ENCODE measurements at regions not wholly inside any gene's neighbourhood (a gene's known extent, or its start where the extent isn't known, plus 50 kb on each side); places are given as distances from the start of the nearest gene placed in this dataset.

DNA sequence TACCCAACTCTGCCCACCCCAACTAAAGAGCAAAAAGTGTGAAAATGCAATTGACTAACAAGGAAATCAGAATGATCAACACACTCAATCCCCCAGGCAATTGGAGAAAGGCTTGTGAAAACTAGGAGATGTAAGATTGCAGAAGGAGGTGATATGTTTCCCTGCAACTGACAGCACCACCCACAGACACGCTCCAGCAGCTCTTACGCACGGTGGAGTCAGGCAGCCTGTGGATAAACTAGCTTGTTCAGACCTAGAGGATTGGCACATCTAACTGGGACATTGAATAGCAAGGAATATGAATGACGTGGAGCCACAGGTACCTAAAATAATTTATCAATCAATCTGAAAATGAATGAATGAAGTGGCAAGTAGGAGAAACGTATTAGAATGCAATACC, 125.7 kb upstream of the MYO3A start:
- ATAC-seq = no peak
- no peaks in the 10 kb centered on the region for H3K4me1 ChIP-seq (ENCODE audit: control insufficient read depth, insufficient read depth, low read length)

DNA sequence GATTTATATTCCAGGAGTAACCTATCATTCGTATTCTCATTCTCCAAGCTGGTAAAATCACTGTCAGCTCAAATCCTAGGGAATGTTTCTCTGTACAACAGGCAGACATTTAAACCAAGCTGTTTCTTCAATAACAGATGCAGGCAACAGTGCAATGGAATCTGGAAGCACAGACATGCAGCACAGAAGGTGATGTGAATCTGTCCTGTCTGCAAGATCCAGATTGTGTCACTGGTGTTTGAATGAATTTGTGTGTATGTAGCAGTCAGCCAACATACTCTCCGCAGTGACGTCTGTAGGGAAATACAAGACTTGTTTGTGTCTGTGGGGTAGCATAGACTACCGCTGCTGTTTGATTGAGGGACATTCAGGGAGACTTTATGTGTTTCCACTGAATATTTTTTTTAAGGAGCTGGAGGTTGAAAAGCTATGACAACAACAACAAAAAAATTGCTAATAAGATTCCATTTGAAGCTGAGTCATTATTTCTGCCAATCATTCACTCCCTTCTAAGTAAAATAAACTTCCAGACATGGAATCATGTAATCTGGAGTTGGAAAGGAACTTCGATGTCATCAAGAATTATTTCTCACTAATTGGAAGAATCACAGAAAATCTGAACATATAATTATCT, 122.9 kb upstream of the MYO3A start:
- H3K4me1 ChIP-seq (ENCODE audit: control insufficient read depth, insufficient read depth, low read length) = no peaks in the 10 kb centered on the region
- H3K9me3 ChIP-seq (ENCODE audit: control insufficient read depth, insufficient read depth, low read length) = no peaks in the 10 kb centered on the region
- no peaks in the 10 kb centered on the region for H3K4me1 Mint-ChIP-seq
- intact Hi-C loops (cut with micrococcal nuclease) = no loop called here
- TF ChIP-seq, protein P1, sequence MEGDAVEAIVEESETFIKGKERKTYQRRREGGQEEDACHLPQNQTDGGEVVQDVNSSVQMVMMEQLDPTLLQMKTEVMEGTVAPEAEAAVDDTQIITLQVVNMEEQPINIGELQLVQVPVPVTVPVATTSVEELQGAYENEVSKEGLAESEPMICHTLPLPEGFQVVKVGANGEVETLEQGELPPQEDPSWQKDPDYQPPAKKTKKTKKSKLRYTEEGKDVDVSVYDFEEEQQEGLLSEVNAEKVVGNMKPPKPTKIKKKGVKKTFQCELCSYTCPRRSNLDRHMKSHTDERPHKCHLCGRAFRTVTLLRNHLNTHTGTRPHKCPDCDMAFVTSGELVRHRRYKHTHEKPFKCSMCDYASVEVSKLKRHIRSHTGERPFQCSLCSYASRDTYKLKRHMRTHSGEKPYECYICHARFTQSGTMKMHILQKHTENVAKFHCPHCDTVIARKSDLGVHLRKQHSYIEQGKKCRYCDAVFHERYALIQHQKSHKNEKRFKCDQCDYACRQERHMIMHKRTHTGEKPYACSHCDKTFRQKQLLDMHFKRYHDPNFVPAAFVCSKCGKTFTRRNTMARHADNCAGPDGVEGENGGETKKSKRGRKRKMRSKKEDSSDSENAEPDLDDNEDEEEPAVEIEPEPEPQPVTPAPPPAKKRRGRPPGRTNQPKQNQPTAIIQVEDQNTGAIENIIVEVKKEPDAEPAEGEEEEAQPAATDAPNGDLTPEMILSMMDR (IDR thresholded peaks at IDR 0.05) = no peak
- no peaks in the 10 kb centered on the region for H3K27me3 Mint-ChIP-seq (ENCODE audit: low read depth in 2 of 2)
- no peaks in the 10 kb centered on the region for H3K27me3 ChIP-seq (ENCODE audit: control insufficient read depth, insufficient read depth, low read length)
- H3K4me3 Mint-ChIP-seq = no peak overlapping the region
- H3K27ac ChIP-seq (ENCODE audit: low read length) = no peak overlapping the region
- DNase-seq (no peak), ATAC-seq (no peak)
- 88% methylated on average over 5 of the region's 5 CpGs for WGBS (ENCODE audit: insufficient coverage)
- no peaks in the 10 kb centered on the region for H3K36me3 Mint-ChIP-seq
- H3K27ac Mint-ChIP-seq = no peak overlapping the region
- peaks cover 0 to 4% of the 10 kb centered on the region in 2 donors for H3K9me3 Mint-ChIP-seq
- no peaks in the 10 kb centered on the region for H3K36me3 ChIP-seq (ENCODE audit: control insufficient read depth, insufficient read depth, low read length)
- no peak overlapping the region for H3K4me3 ChIP-seq (ENCODE audit: low read length)

More for the DNA sequence above, 125.7 kb upstream of the MYO3A start:
- intact Hi-C loops (cut with micrococcal nuclease) = no loop called here
- WGBS (ENCODE audit: insufficient coverage) = 74% methylated on average over 5 of the region's 5 CpGs
- no peak overlapping the region for H3K27ac Mint-ChIP-seq
- H3K4me1 Mint-ChIP-seq = no peaks in the 10 kb centered on the region
- H3K27me3 Mint-ChIP-seq (ENCODE audit: low read depth in 2 of 2) = no peaks in the 10 kb centered on the region
- H3K4me3 ChIP-seq (ENCODE audit: low read length) = no peak overlapping the region
- no peaks in the 10 kb centered on the region for H3K36me3 Mint-ChIP-seq
- no peak overlapping the region for H3K4me3 Mint-ChIP-seq
- no peaks in the 10 kb centered on the region for H3K9me3 ChIP-seq (ENCODE audit: control insufficient read depth, insufficient read depth, low read length)
- peaks cover 0 to 2% of the 10 kb centered on the region in 2 donors for H3K9me3 Mint-ChIP-seq
- TF ChIP-seq, protein P1 (IDR thresholded peaks at IDR 0.05) = no peak
- no peak for DNase-seq
- no peak overlapping the region for H3K27ac ChIP-seq (ENCODE audit: low read length)
- no peaks in the 10 kb centered on the region for H3K27me3 ChIP-seq (ENCODE audit: control insufficient read depth, insufficient read depth, low read length)
- H3K36me3 ChIP-seq (ENCODE audit: control insufficient read depth, insufficient read depth, low read length) = no peaks in the 10 kb centered on the region

DNA sequence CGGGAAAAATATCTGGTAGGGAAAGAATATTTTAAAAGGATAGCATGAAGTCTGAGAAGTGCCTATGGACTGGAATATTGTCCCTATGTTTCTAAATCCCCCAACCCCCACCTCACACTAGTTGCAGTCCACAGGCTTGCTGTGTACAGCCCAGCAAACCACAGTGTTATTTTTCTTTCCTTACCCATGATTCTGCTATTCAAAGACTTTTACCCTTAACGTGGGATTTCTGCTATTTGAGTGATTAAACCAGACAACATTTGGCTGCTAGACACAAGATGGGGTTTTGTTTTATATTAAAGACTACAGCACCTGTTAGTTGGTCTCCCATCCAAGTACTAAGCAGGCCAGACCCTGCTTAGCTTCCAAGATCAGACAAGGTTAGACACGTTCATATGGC, 120.5 kb upstream of the MYO3A start:
- Histone ChIP-seq H3K36me3 (ENCODE audit: control insufficient read depth, insufficient read depth, low read length) (no peaks in the 10 kb centered on the region), H3K4me1 (ENCODE audit: control insufficient read depth, insufficient read depth, low read length) (no peaks in the 10 kb centered on the region), H3K4me3 (ENCODE audit: low read length) (no peak overlapping the region), H3K27me3 (ENCODE audit: control insufficient read depth, insufficient read depth, low read length) (no peaks in the 10 kb centered on the region), H3K9me3 (ENCODE audit: control insufficient read depth, insufficient read depth, low read length) (no peaks in the 10 kb centered on the region), H3K27ac (ENCODE audit: low read length) (no peak overlapping the region)
- Mint-ChIP-seq H3K4me1 (no peaks in the 10 kb centered on the region), H3K4me3 (no peak overlapping the region), H3K9me3 (peaks cover 0 to 4% of the 10 kb centered on the region in 2 donors), H3K36me3 (no peaks in the 10 kb centered on the region), H3K27me3 (ENCODE audit: low read depth in 2 of 2) (no peaks in the 10 kb centered on the region), H3K27ac (no peak overlapping the region)
- TF ChIP-seq, protein P1 (IDR thresholded peaks at IDR 0.05) = no peak
- ATAC-seq = no peak
- WGBS (ENCODE audit: insufficient coverage) = 85% methylated on average over 2 of the region's 3 CpGs
- no peak for DNase-seq
- intact Hi-C loops (cut with micrococcal nuclease) = no loop called here

DNA sequence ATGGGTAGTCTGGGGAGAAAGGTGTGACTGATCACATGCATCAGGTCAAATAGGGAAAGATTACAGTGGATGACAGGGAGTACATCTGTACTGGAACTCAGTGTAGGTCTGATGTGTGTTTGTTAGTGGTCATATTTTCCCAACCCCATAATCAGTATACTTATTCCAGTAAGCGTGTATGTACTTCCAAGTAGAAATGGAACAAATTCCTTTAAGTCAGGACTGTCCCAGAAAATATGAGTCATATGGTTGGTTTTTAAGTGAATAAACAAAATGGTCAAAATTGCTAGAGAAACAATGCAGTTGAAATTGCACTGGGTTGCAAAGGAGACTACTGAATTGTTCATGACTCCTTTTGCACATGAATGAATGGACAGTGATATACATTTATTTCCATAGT, 118.8 kb upstream of the MYO3A start:
- no CpG with 5 or more reads among the region's 1 CpG for WGBS (ENCODE audit: insufficient coverage)
- no peaks in the 10 kb centered on the region for H3K27me3 Mint-ChIP-seq (ENCODE audit: low read depth in 2 of 2)
- ATAC-seq (peak in 1 of 3 donors; percentile 21), DNase-seq (no peak)
- H3K27ac ChIP-seq (ENCODE audit: low read length) = no peak overlapping the region
- no peaks in the 10 kb centered on the region for H3K27me3 ChIP-seq (ENCODE audit: control insufficient read depth, insufficient read depth, low read length)
- no peaks in the 10 kb centered on the region for H3K36me3 Mint-ChIP-seq
- H3K9me3 Mint-ChIP-seq = peaks cover 0 to 4% of the 10 kb centered on the region in 2 donors
- no peaks in the 10 kb centered on the region for H3K9me3 ChIP-seq (ENCODE audit: control insufficient read depth, insufficient read depth, low read length)
- intact Hi-C loops (cut with micrococcal nuclease) = no loop called here
- H3K4me1 ChIP-seq (ENCODE audit: control insufficient read depth, insufficient read depth, low read length) = no peaks in the 10 kb centered on the region
- no peaks in the 10 kb centered on the region for H3K36me3 ChIP-seq (ENCODE audit: control insufficient read depth, insufficient read depth, low read length)
- H3K27ac Mint-ChIP-seq = no peak overlapping the region
- no peak overlapping the region for H3K4me3 ChIP-seq (ENCODE audit: low read length)
- no peaks in the 10 kb centered on the region for H3K4me1 Mint-ChIP-seq
- no peak overlapping the region for H3K4me3 Mint-ChIP-seq
- TF ChIP-seq, protein P1 (IDR thresholded peaks at IDR 0.05) = no peak

Data from natural killer cell (primary cell).